Small intestine (tissue), 7 donors: ENCODE measurements at regions not wholly inside any gene's neighbourhood (a gene's known extent, or its start where the extent isn't known, plus 50 kb on each side); places are given as distances from the start of the nearest gene placed in this dataset.

Source experiments
- DNase-seq, 2 donors: peaks; one replicate each; pipeline versions ENCODE4 v3.0.0 to v3.0.0-alpha.2; 2013
- FAIRE-seq: peaks from 2 replicates; lab custom pipeline; 2012; peaks lifted over from hg19 to GRCh38; lab: Jason Lieb, UNC
- H3K27ac ChIP-seq, 3 donors: one replicate each; pipeline ENCODE4 v1.5.1; 2013; ENCODE audit warnings: low read length in 2 of 3, mild to moderate bottlenecking in 2 of 3, control low read depth in 1 of 3, inconsistent platforms in 1 of 3, low read depth in 1 of 3, moderate library complexity in 1 of 3
- H3K27me3 ChIP-seq, 3 donors: one replicate each; pipeline ENCODE4 v1.6.1; 2013; ENCODE audit warnings: low read length in 3 of 3, inconsistent platforms in 1 of 3; ENCODE audit not compliant: control insufficient read depth in 3 of 3, insufficient read depth in 3 of 3
- H3K36me3 ChIP-seq, 3 donors: one replicate each; pipeline ENCODE4 v1.6.1; 2013; ENCODE audit warnings: low read length in 3 of 3, inconsistent platforms in 1 of 3, low read depth in 1 of 3, mild to moderate bottlenecking in 1 of 3, moderate library complexity in 1 of 3; ENCODE audit not compliant: control insufficient read depth in 3 of 3, insufficient read depth in 2 of 3
- H3K4me1 ChIP-seq, 3 donors: one replicate each; pipeline ENCODE4 v1.6.1; 2013; ENCODE audit warnings: low read length in 2 of 3, inconsistent platforms in 1 of 3, low read depth in 1 of 3, mild to moderate bottlenecking in 1 of 3, moderate library complexity in 1 of 3; ENCODE audit not compliant: control insufficient read depth in 3 of 3, insufficient read depth in 2 of 3
- H3K4me3 ChIP-seq, 3 donors: one replicate each; pipeline ENCODE4 v1.5.1; 2013; ENCODE audit warnings: low read length in 3 of 3, control low read depth in 1 of 3, inconsistent platforms in 1 of 3, low read depth in 1 of 3, mild to moderate bottlenecking in 1 of 3, moderate library complexity in 1 of 3
- H3K9me3 ChIP-seq, 2 donors: one replicate each; pipeline ENCODE4 v1.6.1; 2013; ENCODE audit warnings: low read depth in 1 of 2, low read length in 1 of 2; ENCODE audit not compliant: control insufficient read depth in 2 of 2, insufficient read depth in 1 of 2
- WGBS, 3 donors: extraction: QIAGEN DNeasy Blood & Tissue Kit; methylation state at CpG; one replicate each; pipeline ENCODE4 v1.1.7; 2013; 5-methylcytosine and 5-hydroxymethylcytosine counted together
- donor health status: healthy with polysubstance abuse.
- donor health status: control.
- donor health status: control.
- donor health status: Bipolar disorder and iron deficiency.
- donor health status: healthy.

GRCh38 chr19:34314437-34315313 lies 50.3 kb upstream of the GPI start:
- DNase-seq (no peak), FAIRE-seq (no peak)
- H3K9me3 ChIP-seq: no peaks in the 10 kb centered on the region
- no peak overlapping the region for H3K27ac ChIP-seq
- WGBS, 3 donors: 80 to 90% (median 87%) methylated on average over 4 of the region's 4 CpGs
- H3K36me3 ChIP-seq: peaks cover 0 to 11% (median 0%) of the 10 kb centered on the region in 3 donors
- H3K4me1 ChIP-seq: peaks cover 0 to 26% (median 5%) of the 10 kb centered on the region in 3 donors
- H3K4me3 ChIP-seq: no peak overlapping the region
- H3K27me3 ChIP-seq: no peaks in the 10 kb centered on the region
